DMS 273 (cell line): ENCODE measurements at regions not wholly inside any gene's neighbourhood (a gene's known extent, or its start where the extent isn't known, plus 50 kb on each side); places are given as distances from the start of the nearest gene placed in this dataset.
"Not testable (repeated sequence)": the region's sequence is repeated elsewhere in the genome, so short reads cannot be mapped to it uniquely, and the experiment has no call there.

Experiments used
- DNase-seq: peaks from one replicate; lab custom pipeline; 2025; ENCODE audit not compliant: unreplicated experiment; lab: John Stamatoyannopoulos, UW

DNA sequence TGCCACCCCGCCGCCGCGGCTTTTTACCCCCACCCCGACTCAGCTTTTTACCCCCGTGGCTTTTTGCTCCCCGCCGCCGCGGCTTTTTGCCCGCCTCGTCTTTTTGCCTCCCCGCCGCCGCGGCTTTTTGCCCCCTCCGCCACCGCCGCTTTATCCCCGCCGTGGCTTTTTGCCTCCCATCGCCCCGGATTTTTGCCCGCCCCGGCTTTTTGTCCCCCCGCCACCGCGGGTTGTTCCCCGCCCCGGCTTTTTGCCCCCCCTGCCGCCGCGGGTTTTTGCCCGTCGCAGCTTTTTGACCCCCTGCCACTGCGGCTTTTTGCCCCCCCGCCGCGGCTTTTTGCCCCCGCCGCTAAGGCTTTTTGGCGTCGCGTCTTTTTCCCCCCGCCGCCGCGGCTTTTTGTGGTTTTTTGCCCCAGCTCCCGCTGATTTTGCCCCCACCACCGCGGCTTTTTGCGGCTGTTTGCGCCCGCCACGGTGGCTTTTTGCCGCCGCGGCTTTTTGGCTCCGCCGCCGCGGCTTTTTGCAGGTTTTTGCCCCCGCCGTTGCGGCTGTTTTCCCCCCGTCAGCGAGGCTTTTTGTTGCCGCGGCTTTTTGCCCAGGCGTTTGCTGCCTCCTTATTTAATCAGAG lies 597.2 kb downstream of the GOLGA6L6 start:
- no peak for DNase-seq

DNA sequence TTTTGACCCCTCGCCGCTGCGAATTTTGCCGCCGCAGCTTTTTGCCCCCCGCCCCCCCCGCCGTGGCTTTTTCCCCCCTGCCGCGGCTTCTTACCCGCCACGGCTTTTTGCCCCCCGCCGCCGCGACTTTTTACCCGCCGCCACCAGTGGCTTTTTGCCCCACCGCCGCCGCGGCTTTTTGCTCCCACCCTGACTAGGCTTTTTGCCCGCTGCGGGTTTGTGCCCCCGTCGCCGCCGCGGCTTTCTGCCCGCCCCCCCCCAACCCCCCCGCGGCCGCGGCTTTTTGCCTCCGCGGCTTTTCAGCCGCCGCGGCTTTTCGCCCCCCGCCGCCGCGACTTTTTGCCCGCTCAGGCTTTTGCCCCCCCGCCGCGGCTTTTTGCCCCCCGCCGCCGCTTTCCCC lies 598.1 kb downstream of the GOLGA6L6 start:
- no peak for DNase-seq

DNA sequence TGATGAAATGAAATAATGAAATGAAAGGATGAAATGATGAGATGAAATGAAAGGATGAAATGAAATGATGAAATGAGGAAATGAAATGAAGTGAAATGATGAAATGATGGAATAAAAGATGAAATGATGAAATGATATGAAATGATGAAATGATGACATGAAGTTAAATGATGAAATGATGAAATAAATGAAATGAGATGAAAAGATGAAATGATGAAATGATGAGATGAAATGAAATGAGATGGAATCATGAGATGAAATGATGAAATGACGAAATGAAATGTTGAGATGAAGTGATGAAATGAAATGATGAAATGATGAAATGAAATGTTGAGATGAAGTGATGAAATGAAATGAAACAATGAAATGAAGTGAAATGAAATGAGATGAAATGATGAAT lies 638.3 kb downstream of the GOLGA6L6 start:
- DNase-seq, result not testable (repeated sequence)

DNA sequence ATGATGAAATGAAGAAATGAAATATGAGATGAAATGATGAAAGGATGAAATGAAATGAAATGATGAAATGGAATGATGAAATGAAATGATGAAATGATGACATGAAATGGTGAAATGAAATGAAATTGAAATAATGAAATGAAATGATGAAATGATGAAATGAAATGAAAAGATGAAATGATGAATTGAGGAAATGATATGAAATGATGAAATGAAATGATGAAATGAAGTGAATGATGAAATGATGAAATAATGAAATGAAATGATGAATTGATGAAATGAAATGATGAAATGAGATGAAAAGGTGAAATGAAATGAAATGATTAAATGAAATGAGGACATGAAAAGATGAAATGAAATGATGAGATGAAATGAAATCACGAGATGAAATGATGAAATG lies 639.2 kb downstream of the GOLGA6L6 start:
- DNase-seq, result not testable (repeated sequence)

DNA sequence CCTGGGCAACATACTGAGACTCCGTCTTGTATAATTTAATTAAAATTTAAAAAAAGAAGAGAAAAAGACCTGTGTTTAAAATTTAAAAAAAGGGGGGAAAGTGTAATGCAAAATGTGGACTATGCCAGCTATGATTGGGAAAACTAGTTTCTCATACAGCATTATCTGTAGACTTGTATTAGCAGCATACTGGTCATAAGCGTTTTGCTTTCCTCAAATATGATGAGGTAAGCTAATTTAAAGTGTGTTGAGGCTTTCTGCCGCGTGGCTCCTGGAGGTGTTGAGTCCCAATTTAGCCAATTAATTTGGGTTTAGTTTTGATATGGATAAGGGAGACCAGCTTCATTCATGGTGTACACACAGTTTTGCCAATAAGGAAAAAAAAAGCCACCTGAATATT lies 640.2 kb downstream of the GOLGA6L6 start:
- DNase-seq, result not testable (repeated sequence)

DNA sequence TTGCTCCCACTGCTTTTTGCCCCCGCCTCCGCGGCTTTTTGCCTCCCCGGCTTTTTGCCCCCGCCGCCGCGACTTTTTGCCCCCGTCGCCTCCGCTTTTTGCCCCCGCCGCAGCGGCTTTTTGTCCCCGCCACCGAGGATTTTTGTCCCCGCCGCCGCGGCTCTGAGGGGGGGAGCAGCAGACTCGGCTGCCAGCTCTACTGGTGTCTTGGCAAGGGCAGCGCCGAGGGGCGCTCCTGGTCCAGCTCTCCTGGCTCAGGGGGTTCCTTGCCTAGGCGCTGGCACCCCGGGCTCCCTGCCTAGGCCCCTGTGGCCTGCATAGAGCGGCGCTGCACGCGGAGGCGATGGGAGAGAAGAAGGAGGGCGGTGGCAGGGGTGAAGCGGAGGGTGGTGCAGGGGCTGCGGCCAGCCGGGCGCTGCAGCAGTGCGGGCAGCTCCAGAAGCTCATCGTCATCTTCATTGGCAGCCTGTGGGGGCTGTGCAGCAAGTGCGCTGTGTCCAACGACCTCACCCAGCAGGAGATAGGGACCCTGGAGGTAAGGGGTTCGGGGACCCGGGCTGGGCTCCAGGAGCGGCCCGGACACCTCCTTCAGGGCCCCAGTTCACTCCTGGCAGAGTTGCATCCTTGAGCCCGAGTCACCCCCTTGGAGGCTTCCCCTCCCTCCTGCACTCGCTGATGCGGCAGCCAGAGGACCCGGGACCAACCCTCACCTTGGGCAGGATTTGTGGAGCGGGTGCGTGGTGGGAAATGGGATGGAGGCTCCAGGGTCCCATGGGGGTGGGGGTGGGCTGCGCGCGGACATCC lies 642.4 kb downstream of the GOLGA6L6 start:
- DNase-seq, result no peak

DNA sequence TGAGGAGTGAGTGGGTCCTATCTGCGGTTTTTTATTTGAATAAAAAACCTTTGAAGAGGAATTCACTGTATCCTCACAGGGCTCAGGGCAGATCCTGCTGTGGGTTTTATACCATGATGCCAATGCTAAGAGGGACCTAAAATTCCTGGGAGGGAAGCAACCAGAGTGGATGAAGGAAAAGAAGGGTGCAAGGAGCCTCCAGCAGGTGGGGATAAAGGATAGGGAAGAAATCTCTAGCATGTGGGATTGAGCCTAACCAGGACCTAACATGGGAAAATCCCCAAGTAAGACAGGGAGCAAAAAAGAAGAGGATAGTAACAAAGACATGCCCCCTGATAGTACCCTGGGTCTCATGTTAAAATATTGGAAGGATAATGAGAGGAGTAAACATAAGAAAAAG lies 652.8 kb downstream of the GOLGA6L6 start:
- DNase-seq, result peak; percentile 34

DNA sequence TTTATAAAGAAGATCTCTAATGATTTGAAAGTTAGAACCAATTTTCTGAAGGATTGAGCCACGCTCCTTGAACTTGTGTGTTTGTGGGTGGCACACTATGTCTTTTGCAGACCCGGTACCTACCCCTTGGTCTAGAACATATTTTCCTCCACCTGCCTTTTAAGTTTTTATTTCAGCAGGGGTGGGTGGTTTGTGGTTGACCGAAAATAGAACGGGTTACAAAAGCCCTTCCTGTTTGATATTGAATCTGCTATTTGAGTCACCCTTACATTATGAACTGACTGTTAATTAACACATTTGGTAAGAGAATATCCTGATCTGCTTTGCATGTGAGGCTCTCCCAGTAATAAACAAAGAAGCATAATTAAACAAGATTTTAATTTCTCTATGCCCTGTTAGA lies 697.5 kb downstream of the GOLGA6L6 start:
- DNase-seq, result not testable (repeated sequence)
